ENCODE measurements at regions not wholly inside any gene's neighbourhood (a gene's known extent, or its start where the extent isn't known, plus 50 kb on each side); places are given as distances from the start of the nearest gene placed in this dataset.

GRCh38 chr16:5965321-5965720 lies 867.7 kb upstream of the EEF2KMT start:
- ChIA-PET CTCF (no interaction called here), POLR2A (ENCODE audit: low non-redundant PET) (no interaction called here)
- H3K27ac ChIP-seq = no peak overlapping the region
- no peak for TF ChIP-seq CTCF (conservative IDR thresholded peaks at IDR 0.05; ENCODE audit: low read depth)
- DNase-seq (ENCODE audit: low spot score) = no peak

GRCh38 chr16:5951486-5951885 lies 853.9 kb upstream of the EEF2KMT start:
- POLR2A ChIA-PET (ENCODE audit: low non-redundant PET) = no interaction called here
- CTCF ChIA-PET = no interaction called here

GRCh38 chr16:5944971-5945370 lies 847.4 kb upstream of the EEF2KMT start:
- TF ChIP-seq CTCF (conservative IDR thresholded peaks at IDR 0.05; ENCODE audit: low read depth) = no peak
- ChIA-PET CTCF (no interaction called here), POLR2A (ENCODE audit: low non-redundant PET) (interaction anchor here (0.7 kb wide), 1 partner anchor 62 kb away, joined by 3 read pairs; no protein-coding TSS in a partner anchor)
- no peak overlapping the region for H3K27ac ChIP-seq
- no peak for DNase-seq (ENCODE audit: low spot score)

More at GRCh38 chr16:5951486-5951885, 853.9 kb upstream of the EEF2KMT start:
- no peak overlapping the region for H3K27ac ChIP-seq
- DNase-seq (ENCODE audit: low spot score) = no peak
- no peak for TF ChIP-seq CTCF (conservative IDR thresholded peaks at IDR 0.05; ENCODE audit: low read depth)

GRCh38 chr16:5938607-5939006 lies 841.0 kb upstream of the EEF2KMT start:
- H3K27ac ChIP-seq = no peak overlapping the region
- ChIA-PET CTCF (no interaction called here), POLR2A (ENCODE audit: low non-redundant PET) (no interaction called here)
- no peak for DNase-seq (ENCODE audit: low spot score)
- no peak for TF ChIP-seq CTCF (conservative IDR thresholded peaks at IDR 0.05; ENCODE audit: low read depth)

GRCh38 chr16:5932906-5933305 lies 835.3 kb upstream of the EEF2KMT start:
- CTCF ChIA-PET = interaction anchor here (0.6 to 0.7 kb wide), 2 partner anchors 35 to 300 kb away, joined by 3 to 4 read pairs; no protein-coding TSS in a partner anchor

GRCh38 chr16:5928476-5929065 lies 831.0 kb upstream of the EEF2KMT start:
- H3K27ac ChIP-seq = no peak overlapping the region
- CTCF ChIA-PET = interaction anchor here (0.6 to 0.7 kb wide), 2 partner anchors 111 to 1988 kb away, joined by 5 to 6 read pairs; no protein-coding TSS in a partner anchor
- POLR2A ChIA-PET (ENCODE audit: low non-redundant PET) = no interaction called here

More at GRCh38 chr16:5932906-5933305, 835.3 kb upstream of the EEF2KMT start:
- no peak for DNase-seq (ENCODE audit: low spot score)
- no peak overlapping the region for H3K27ac ChIP-seq
- POLR2A ChIA-PET (ENCODE audit: low non-redundant PET) = no interaction called here
- no peak for TF ChIP-seq CTCF (conservative IDR thresholded peaks at IDR 0.05; ENCODE audit: low read depth)

More at GRCh38 chr16:5928476-5929065, 831.0 kb upstream of the EEF2KMT start:
- no peak for DNase-seq (ENCODE audit: low spot score)
- no peak for TF ChIP-seq CTCF (conservative IDR thresholded peaks at IDR 0.05; ENCODE audit: low read depth)

All from RWPE1 (cell line).